ENCODE measurements at regions not wholly inside any gene's neighbourhood (a gene's known extent, or its start where the extent isn't known, plus 50 kb on each side); places are given as distances from the start of the nearest gene placed in this dataset.
"Not testable (repeated sequence)": the region's sequence is repeated elsewhere in the genome, so short reads cannot be mapped to it uniquely, and the experiment has no call there.

DNA sequence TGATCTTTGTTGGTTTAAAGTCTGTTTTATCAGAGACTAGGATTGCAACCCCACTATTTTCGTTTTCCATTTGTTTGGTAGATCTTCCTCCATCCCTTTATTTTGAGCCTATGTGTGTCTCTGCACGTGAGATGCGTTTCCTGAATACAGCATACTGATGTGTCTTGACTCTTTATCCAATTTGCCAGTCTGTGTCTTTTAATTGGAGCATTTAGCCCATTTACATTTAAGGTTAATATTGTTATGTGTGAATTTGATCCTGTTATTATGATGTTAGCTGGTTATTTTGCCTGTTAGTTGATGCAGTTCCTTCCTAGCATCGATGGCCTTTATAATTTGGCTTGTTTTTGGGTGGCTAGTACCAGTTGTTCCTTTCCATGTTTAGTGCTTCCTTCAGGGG is 177.2 kb upstream of the RPS23 start:
- not testable (repeated sequence) for DNase-seq

DNA sequence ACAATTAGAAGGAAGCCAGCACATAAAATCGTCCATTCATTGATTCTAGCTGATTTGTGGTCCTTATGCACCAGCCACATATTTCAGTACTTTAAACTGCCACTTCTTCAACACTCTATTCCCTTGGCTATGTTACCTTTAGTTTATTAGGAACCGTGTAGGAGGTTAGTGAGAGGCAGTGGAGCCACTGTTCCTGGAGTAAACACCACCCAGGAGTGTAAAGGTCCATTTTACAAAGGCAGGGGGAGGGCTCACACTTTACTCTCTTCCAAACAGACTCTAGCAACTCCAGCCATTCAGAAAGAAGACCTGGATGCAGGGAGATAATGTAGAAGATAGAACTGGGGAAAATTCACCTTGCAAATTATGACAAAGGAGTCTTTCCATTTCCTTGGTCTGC is 170.2 kb upstream of the RPS23 start:
- no peak for DNase-seq

DNA sequence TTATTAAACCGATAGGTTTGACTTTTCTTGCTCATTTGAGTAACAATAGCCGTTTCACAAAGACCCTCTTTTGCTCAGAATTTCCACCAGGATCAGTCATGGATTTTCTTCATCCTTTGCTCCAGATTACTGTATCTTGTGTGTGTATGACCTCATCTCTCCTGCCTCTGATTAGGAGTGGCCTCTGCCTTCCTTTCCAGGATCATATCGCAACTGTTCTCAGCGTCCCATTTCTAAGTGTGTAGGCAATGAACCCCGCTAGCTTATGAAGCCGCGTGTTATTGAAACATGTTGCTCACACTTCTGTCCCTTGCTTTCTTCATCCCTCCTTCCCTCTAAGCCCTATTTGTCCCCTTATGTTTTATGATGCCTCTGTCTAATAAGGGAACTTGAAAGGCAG is 169.8 kb upstream of the RPS23 start:
- no peak for DNase-seq

DNA sequence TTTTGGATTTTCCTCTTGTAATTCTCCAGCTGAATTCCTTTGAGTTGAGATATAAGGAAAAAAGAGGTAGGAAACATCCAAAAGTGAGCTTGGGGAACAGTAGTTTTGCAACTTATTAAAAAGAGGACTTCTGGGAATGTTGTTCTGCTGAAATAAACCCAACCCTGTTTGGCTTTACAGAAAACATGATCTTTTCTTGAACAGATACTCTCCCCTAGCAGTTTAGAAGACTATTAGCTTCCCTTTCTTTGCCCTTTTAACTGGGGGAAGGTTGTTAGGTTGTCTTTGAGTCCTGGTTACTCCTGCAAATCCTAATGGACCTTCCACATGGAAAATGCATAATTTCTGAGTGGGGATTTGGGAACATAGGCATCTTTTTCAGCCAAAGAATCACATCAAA is 168.7 kb upstream of the RPS23 start:
- no peak for DNase-seq

DNA sequence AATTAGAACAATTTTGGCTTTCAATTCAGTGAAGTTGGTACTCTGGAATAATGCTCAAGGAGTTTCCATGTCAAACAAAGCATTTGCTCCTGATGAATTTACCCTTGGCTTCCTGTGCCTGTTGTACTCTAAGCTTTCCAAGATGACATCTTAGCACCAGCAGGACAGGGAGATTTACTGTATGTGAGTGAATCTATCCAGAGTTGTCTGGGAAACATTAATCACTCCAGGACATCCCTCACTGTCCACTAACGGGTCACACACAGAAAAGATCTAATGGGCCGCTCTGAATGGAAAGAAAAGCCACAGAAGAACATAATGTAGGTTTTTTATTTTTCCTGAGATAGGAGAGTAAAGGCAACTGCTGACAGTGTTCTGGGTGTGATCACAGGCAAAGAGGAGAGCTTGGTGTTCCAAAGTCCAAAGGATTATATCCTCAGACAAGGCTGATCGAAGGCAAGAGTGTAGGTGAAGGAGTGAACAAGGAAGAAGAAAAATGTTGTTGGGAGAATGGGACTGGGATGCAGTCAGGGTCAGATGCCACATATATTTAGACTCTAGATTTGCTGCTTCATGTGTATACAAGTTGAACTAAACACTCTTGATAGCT is 167.7 kb upstream of the RPS23 start:
- no peak for DNase-seq

DNA sequence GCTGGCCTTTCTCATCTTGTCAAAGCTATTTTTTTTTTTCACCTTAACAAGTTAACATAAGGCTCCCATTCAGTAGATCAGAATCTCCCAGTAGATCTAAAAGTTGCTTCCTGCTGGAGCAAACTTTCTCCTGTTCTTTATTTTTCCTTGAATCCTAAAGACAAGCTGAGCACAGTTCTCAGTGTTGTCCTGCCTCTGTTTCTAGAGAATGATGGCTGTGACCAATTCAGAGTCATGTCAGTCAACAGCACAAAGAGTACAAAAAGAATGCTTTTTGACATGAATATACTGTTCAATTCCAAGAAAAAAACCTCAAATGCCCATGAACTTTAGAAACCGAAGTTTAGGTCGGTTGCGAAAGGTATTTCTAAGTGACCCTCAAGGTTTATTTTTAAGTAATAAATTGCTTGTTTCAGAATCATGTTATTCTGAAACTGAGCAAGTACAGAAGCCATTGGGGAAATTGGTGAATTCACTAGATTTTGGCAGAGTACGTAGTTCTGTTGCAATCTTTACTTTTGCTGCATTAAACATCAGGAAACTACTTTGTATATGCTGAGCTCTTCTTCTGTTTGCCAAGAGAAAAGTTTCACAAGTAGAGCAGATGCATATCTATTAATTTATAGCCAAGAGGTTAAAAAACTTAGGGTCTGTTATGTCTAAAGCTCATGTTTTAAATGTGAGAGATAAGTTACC is 161.7 kb upstream of the RPS23 start:
- no peak for DNase-seq

DNA sequence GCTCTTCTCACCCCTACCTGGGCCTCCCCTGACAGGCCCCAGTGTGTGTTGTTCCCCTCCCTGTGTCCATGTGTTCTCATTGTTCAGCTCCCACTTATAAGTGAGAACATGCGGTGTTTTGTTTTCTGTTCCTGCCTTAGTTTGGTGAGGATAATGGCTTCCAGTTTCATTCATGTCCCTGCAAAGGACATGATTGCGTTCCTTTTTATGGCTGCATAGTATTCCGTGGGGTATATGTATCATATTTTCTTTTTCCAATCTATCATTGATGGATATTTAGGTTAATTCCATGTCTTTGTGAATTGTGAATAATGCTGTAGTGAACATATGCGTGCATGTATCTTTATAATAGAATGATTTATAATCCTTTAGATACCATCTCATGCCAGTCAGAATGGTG is 159.4 kb upstream of the RPS23 start:
- not testable (repeated sequence) for DNase-seq

DNA sequence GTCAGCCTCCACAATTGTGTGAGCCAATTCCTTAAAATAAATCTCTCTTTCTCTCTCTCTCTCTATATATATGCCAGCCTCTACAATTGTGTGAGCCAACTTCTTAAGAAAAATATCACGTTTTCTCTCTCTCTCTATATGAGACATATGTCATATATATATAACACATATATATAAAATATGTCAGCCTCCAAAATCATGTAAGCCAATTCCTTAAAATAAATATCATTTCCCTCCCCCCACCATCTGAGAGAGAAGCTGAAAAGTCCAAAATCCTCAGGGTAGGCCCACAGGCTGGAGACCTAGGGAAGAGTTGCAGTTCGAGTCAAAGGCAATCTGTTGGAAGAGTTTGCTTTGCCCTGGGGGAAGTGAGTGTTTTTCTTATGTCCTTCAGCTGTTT is 158.1 kb upstream of the RPS23 start:
- no peak for DNase-seq

DNA sequence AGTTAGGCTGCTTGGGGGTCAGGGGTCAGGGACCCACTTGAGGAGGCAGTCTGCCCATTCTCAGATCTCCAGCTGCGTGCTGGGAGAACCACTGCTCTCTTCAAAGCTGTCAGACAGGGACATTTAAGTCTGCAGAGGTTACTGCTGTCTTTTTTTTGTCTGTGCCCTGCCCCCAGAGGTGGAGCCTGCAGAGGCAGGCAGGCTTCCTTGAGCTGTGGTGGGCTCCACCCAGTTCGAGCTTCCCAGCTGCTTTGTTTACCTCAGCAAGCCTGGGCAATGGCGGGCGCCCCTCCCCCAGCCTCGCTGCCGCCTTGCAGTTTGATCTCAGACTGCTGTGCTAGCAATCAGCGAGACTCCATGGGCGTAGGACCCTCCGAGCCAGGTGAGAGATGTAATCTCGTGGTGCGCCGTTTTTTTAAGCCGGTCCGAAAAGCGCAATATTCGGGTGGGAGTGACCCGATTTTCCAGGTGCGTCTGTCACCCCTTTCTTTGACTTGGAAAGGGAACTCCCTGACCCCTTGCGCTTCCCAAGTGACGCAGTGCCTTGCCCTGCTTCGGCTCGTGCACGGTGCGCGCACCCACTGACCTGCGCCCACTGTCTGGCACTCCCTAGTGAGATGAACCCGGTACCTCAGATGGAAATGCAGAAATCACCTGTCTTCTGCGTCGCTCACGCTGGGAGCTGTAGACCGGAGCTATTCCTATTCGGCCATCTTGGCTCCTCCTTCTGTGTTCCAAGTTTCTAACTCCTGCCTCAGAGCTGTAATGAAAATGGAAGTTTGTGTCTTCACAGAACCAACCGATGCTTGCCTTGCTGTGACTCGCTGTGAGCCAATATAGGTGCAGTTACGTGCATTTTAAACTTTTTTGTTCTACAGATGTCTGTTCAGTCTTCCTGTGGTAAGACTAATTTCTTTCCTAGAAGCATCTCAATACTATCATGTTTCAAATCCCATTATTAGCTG is 156.8 kb upstream of the RPS23 start:
- DNase-seq: not testable (repeated sequence)

DNA sequence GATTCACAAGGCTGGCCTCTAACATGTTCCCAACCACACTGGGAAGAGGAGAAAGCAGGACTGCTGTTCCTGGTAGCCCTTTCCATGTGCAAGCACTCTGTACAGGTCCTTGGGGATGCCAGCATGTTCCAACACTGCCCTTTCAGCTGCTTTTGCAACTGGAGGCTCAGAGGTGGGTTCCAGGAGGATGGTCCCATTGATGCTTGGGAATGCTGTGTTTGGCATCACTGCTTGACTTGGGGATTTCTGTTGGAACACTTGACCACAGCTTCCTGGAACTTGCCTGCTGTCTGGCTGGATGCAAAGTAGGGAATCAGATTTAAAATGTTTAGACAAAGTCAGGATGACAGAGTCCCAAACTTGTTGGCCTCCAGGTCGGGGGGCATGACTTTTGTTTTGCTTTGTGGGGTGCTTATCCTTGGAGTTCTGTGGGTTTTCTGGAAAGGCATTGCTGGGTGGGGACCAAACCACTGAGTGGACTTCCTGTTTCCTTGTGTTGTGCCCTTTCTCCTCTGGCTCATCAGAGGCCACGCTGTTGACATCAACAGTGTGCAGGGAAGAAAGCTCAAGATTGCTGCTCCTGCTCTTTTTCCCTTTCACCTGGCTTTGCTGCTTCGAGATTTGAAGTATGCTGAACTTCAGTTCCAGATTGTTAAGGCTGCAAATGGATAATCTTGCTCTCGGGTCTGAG is 148.5 kb upstream of the RPS23 start:
- no peak for DNase-seq

DNA sequence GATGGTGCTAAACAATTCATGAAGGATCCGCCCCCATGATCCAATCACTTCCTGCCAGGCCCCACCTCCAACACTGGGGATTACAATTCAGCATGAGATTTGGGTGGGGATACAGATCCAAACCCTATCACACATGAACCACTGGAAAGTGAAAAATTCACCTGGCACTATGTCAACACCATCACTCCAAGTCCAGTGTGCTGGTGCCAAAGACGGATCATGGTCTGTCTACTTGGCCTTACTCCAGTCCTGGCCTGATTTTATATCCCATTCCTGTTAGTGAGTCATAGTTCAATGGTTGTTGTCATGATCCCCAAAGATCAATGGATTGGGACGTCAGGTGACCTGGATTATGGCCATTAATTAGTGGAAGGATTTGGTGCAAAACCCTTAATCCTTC is 147.4 kb upstream of the RPS23 start:
- no peak for DNase-seq

DNA sequence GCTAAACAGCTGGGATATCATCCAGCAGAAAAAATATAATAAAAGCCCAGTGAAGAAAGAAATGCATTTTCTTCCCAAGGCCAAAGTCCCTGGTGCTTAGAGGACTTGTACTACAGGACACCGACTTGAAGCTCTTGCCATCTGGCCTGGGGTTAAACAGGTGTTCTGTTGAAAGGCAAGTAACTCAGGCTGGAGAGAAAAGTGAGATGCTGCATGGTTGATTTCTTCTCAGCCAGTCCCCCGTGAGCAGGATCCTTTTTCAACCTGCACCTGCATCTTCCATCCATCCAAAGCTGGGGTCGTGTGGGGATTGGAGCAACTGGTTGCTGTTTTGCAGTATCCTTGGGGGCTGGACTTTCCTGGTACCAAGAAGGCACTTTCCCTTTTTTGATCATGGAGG is 146.1 kb upstream of the RPS23 start:
- DNase-seq: no peak

DNA sequence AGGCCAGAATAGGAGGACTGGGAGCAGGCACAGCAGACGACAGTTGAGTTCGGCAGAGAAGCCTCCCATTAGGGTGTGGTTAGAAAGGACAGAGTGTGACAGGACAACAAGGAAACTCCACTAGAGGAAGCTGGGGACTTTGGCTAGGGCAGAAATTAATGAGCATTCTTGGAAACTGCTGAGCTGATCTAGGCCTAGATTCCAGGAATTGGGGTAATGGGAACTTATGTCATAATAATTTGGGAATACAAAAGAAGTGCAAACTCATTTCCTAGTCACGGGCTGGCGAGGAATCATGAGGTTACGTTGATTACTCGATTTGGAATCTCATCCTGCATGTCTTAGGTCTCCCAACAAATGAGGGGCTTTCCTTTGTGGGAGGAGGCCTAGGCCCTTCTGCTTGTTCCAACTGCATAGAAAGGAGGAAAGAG is 144.6 kb upstream of the RPS23 start:
- DNase-seq: no peak

DNA sequence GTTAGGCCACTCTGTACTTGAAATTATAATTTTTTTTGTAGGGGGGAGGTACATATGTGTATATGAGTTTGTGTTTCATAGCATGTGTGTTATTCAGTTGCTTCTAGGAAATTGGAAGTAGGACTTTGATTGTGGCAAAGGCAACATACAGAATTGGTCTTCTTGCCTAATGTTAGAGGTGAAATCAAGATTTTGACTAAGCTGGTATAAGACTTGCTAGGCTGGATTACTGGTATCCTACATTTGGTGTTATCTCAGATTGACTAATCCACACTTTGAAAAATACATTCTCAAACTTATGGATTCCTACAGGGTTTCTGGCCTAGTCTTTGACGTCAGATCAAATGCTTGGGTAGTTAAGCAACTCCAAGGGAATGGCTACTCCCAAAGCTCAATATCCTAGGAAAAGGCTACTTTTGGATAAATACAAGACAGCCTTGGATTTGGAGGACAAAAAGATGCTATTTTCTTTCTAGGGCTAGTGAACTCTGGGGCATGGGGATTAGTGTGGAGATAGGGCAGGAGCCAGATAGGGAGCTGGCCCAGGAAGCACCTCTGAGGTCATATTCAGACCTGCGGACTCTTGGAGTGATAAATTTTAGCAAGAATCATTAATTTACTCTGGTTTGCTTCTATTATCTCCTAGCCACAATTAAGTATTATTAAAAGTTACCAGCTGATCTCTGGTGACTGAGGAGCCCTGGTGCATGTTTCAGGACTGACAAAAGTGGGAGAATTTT is 144.0 kb upstream of the RPS23 start:
- DNase-seq: no peak

DNA sequence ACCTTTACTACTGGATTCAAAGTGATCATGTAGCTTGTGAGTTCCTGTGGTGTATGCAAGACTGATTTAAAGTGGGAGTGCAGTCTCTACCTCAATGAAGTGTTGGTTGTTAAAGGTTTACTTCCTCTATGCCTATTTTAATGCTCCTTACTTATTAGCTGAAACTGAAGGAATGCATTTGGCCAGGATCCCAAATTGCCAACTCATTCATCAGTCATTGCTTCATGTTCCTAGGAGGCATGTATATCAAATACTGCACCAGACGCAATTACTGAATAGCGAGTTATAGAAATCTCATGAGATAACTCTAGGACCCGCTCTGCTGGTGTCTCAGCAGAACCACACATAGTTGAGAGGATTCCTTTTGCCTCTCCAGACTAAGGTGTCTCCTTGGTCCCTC is 143.0 kb upstream of the RPS23 start:
- DNase-seq: peak; percentile 59

DNA sequence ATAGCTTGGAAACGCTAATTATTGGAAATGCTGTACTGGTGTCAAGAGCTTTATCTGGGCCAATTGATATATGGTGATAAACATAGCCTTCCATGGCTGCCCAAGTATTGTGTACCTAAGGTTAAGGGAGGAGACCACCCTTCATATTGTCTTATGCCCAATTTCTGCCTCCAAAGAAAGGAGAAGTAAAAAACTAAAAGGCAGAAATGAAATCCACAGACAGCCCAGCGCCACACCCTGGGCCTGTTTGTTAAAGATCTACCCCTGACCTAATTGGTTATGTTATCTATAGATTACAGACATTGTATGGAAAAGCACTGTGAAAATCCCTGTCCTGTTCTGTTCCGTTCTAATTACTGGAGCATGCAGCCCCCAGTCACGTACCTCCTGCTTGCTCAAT is 142.4 kb upstream of the RPS23 start:
- not testable (repeated sequence) for DNase-seq

DNA sequence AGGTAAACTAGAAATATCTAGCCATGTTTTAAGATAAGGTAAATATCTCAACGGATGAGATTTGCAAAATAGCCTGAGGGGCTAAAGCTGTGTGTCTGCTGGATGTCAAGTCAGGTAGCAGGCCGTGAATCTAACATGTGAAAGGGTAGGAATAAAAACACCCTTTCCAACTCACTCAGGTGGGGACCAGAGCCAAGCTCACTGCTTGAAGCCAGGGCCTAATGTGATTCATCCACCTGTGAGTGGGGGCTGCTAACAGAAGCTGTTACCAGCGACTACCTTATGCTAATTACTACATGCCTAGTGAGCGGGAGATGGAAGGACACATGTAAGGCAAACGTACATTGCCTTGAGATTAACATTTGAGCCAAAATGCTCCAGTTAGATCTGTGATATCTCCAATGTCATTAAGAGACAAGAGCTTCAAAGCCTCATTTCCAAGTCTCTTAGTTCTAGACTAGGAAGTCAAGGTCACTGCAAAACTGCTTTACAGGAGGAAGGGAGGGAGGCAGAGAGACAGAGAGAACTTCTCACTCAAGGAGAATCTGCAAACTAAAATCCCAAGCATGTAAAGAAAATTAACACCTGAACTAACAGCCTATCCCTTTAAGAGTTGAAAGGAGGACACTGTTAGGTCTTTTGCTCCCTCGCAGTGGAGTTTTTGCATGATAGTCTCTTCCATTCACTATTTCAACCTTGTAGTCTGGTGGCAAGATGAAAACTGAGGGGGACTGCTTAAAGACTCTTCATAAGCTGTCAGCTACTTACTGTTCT is 141.6 kb upstream of the RPS23 start:
- DNase-seq: no peak

DNA sequence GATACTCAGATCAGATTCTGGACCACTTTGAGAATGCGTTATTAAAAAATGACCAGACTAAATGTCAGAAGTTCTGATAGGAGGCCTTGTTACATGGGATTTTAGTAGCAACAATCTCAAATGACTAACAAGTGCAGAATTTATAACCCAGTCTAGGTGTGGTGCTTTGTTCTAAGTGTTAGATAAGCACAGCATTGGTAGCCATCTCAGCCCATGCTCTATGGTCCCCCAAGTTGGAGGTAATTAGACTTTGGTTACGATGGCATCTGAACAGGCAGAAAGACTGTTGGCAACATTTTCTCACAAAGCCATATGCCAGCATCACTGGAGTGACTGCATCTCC is 140.4 kb upstream of the RPS23 start:
- no peak for DNase-seq

DNA sequence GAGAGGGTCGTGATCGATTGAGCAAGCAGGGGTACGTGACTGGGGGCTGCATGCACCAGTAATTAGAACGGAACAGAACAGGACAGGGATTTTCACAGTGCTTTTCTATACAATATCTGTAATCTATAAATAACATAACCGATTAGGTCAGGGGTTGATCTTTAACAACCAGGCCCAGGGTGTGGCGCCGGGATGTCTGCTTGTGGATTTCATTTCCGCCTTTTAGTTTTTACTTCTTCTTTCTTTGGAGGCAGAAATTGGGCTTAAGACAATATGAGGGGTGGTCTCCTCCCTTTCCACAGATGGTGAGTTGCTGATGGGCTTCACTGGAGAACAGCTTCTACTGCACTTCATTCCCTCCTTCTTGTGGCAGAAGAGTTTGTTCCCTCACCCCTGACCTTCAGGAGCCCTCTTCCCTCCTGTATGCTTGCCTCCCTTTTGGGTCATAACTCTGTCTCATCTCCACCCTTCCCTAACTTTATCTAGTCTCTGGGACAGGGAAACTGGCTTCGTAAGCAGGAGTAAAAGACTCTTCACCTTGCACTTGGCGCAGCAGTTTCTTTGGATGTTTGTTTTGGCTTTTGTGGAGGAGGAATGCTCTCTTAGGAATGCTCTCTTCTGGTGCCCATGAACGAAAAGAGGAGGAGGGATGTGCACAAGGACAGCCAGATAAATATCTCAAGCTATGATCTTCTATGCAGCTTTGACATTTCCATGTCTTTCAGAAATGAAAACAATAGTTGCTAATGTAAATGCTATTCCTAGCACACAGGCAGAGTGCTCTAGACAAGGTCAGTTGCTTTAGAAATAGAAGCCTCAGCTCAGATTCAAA is 139.8 kb upstream of the RPS23 start:
- no peak for DNase-seq

DNA sequence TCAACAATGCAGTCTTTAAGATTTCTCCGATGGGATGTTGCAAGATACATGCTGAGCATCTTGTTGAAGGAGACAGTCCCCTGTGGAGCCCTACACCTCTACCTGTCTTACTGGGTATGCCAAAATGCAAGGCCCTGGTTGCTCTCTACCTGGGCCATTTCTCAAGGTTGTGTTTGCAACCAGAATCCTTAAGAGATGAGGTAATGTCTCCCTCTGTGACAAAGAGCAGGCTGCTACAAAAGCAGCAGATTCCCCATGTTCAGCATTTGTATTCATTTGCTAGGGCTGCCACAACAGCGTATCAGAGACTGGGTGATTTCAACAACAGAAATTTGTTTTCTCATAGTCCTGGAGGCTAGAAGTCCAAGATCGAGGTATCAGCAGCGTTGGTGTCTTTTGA is 138.4 kb upstream of the RPS23 start:
- DNase-seq: no peak

DNA sequence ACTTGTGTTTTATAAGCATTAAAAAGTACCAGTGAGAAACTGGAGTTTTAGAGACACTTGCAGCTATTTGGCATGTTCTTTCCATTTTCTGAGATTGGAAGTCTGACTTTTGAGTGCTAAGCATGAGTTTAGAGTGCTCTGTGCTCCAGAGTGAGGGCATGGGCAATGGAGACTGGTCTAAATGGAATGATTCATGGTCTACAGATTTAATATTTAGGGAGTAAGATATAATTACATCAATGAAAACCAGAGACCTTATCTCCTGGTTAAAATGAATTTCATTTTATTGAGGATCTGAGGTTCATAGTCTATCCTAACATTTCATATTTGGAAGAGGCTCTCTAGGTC is 135.9 kb upstream of the RPS23 start:
- no peak for DNase-seq

Data from HCEC 1CT (cell line).